NCI-H748 treated with DMSO at 0.1 percent for 48 hours (cell line): ENCODE measurements at regions not wholly inside any gene's neighbourhood (a gene's known extent, or its start where the extent isn't known, plus 50 kb on each side); places are given as distances from the start of the nearest gene placed in this dataset.
A peak's percentile ranks its signal among the peaks of the same experiment; 100 is the strongest.

Experiments used
- DNase-seq: peaks from one replicate; lab custom pipeline; 2025; lab: John Stamatoyannopoulos, UW

DNA sequence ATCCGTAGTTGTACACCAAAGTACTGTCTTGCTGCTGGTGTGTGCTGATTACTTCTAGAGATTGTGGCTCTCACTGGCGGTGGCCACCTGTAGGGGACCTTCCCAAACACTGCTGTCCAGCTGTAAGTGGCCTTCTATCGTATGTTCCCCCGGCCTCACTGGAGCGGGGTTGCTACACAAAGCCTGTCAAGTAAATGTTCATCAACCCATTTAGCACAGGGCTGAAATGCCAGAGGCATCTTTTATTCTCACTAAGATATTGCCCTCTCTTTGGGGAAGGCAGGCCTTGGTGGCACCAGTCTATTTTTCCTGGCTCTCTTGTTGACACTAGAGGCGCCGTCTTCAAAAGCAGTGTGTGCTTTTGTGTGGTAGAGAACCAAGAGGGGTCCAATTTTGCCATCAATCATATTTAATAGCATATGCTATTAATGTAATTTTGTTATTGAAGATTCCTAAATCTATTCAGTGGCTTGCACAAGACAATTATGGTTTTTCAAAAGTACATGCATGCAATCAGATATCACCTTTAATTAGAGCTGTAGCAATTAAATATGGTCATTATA is 514.4 kb upstream of the SALL1 start:
- DNase-seq = no peak

- DNase-seq = no peak
These were observed 507.5 kb upstream of the SALL1 start for GRCh38 chr16:51658531-51658930.

- DNase-seq = peak; percentile 16
These were observed 506.8 kb upstream of the SALL1 start for GRCh38 chr16:51657848-51658247.

DNA sequence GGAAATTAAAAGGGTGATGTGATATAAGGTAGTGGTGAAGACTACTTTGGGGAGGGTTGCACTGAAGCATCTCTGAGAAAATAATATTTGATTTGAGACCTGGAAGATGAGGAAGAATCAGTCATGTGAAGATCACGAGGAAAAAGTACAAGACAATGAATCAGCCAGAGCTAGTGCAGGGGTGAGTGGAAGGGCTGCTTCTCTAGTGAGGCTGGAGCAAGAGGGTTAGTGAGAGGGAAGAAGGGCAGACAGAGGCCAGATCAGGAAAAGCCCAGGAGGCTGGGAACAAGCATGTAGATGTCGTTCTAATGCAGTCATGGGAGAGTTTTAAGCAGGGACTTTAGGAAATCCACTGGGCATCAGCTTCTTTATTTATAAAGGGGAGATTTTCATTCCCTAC is 504.2 kb upstream of the SALL1 start:
- no peak for DNase-seq

- DNase-seq = no peak
These were observed 500.0 kb upstream of the SALL1 start for GRCh38 chr16:51651061-51651466.

GRCh38 chr16:51649631-51650030 is 498.6 kb upstream of the SALL1 start:
- no peak for DNase-seq

DNA sequence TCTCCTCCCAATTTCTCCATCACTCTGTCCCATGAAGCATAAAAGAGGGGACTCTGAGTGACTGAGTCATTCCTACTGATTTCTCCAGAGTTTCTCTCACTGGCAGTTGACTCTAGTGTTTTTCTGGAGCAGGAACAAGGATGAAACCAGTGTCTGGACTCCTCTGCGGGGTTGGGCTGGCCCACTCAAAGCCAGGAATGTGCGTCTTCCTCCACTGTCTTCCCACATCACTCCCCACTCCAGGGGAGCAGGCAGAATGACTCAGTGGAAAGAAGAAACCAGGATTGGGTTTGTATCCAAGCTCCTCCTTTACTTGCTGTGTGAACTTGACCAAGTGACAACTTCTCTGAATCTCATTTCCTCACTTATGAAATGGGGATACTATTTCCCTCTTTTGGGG is 497.5 kb upstream of the SALL1 start:
- no peak for DNase-seq

- DNase-seq = no peak
These were observed 490.2 kb upstream of the SALL1 start for GRCh38 chr16:51641191-51641765.

DNA sequence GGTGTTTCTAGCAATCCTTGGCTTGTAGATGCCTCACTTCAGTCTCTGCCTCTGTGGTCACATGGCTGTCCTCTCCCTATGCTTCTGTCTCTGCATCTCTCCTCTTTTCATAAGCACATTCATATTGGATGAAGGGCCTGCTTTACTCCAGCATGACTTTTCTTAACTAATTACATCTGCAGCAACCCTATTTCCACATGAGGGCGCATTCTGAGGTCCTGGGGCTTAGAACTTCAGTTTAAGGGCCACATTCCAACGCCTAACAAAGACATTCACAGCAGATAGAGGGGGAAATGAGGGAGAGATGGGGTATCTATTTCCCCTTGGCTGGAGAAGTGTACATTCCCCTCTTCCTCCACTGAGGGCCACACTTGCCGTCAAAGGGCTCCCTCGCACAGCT is 489.1 kb upstream of the SALL1 start:
- DNase-seq = no peak

DNA sequence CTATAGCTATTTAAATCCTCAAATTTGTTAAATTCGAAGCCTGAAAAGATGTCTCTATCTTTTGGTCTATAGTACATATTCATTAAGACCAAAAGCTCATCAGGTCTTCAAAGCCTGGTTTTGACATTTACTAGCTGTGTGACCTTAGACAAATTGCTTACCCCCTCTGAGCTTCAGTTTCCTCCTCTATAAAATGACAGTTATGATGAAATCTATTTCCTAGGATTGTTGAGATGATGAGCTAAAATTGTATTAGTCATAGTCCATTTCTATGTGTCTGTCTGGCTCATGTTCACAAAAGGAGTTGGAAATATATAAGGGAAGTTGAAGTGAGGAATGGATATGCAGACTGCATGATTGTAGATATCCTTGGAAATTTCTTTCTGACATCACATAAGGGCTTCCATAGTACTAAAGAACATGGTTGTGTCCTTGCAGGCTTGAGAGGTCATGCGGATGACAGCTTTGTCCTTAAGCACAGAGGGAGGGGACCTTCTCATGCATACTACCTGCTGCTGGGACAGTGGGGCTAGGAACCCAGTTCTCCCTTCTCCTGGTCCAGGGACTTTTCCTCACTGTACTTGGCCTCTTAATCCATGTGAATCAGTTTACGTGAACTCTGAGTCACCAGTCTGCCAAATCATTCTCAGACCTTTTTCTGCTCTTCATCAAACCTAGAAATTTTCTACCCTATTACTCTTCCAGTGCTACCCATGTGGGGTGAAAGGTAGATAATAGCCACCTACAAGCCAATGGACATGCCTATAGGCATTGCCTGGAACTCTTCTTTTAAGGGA is 487.5 kb upstream of the SALL1 start:
- DNase-seq = no peak

DNA sequence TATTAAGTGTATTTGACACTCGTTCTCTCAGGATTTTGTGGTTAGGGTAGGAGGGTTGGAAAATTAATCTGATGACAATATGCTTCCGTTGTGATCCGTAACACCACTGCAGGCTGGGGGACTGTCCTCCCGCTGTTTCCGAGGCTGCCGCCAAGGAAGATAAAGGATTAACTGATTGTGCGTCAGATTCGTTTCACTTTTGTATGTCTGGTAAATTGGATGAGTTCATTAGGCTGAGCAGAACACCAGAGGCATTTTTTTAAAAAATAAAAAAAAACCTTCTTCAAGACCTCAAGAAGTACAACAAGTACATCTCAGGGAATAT is 486.7 kb upstream of the SALL1 start:
- no peak for DNase-seq

DNA sequence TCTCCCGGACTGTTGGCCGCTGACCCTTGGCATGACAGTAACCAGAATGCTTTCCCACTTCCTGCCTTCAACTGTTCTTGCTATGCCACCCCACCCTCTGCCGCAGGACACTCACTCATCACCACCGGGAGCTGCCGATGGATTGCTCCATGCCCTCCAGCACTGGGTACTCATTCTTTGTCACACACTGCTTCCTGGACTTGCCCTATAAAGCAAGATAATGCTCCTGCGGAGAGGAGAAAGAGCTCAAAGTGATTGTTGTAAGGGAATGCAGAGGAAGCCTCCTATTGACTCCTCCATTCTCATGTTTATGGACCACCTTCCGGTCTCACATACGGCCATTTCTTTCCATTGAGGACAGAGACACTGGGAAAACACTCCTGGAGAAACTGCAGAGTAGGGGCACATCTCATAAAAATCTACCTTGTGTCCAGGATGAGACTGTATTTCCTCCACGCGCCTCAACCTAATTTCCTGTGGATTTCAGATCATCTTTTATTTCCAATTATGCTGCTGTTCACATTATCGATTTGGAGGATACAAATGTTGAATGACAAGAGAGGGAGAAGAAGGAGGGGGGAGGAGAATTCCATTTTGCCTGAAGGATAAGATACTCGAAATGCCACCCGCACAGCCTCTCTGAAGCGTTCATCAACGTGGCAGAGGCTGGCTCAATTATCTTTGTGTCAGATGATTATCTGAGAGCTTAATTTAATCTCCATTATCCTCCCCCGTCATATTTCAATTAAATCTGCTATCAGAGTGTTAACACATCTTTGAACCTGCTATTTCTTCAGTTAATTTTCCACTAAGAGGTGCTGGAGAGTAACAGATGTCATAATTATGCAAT is 486.1 kb upstream of the SALL1 start:
- DNase-seq = no peak

- no peak for DNase-seq
These were observed 484.1 kb upstream of the SALL1 start for GRCh38 chr16:51635181-51635580.

DNA sequence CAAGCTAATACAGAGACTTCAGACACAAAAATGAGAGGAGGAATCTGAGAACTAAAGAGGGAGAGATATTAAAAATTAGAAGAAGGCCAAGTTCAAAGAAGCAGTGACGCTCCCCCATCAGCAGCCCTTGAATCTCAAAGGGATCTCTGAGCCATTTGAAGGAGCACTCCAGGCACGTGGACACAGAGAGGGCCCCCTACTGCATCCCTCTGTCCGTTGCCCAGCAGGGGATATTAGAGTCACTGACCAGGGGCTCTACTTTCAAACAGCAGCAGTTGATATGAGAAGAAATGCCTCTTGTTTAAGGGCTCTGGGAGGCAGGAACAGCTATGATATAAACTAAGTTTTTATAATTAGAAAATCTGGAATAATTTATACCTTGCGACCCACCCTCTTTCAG is 479.0 kb upstream of the SALL1 start:
- DNase-seq = no peak

- no peak for DNase-seq
These were observed 478.5 kb upstream of the SALL1 start for GRCh38 chr16:51629576-51629975.

GRCh38 chr16:51624080-51624775 is 473.2 kb upstream of the SALL1 start:
- DNase-seq = no peak

DNA sequence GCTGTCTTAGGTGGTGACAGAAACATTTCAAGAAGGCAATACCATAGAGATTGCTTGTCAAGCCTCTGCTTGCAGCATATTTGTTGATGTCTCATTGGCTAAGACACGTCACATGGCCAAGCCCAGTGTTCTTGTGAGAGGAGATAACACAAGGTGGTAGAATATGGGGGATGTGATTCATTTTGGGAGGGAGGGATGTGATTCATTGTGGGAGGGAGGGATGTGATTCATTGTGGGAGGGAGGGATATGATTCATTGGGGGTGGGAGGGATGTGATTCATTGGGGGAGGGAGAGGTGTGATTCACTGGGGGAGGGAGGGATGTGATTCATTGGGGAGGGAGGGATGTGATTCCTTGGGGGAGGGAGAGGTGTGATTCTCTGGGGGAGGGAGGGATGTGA is 470.5 kb upstream of the SALL1 start:
- DNase-seq = no peak

- DNase-seq = no peak
These were observed 464.1 kb upstream of the SALL1 start for GRCh38 chr16:51615141-51615540.

DNA sequence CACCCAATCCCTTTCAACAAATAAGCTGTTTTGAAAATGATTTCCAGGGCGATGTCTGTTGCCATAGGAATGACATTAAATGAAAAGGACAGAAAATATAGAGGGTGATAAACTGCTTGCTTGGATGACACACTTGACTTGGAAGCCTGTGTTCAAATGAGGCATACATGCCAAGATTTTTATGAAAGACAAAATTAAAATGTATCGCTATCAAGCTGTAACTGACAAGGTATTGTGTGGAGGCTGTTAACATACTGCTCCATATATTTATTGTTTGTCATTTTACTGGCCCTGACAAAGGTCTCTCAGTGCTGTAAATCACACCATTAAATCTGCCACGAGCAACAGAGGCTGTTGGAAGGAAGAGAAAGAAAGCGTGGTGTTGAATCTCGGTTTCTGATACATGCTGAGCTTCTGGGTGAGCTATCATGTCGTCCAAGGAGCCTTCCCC is 456.2 kb upstream of the SALL1 start:
- no peak for DNase-seq

- DNase-seq = no peak
These were observed 445.2 kb upstream of the SALL1 start for GRCh38 chr16:51596247-51596646.

GRCh38 chr16:51592535-51593300 is 441.6 kb upstream of the SALL1 start:
- no peak for DNase-seq
